MM.1S (cell line): ENCODE measurements at regions not wholly inside any gene's neighbourhood (a gene's known extent, or its start where the extent isn't known, plus 50 kb on each side); places are given as distances from the start of the nearest gene placed in this dataset.

ENCODE experiments used
- DNase-seq: peaks from one replicate; pipeline ENCODE4 v3.0.0-alpha.2; 2015
- H2AFZ ChIP-seq: fragments of 300-600 bp; sonication (generic); 2 replicates; pipeline ENCODE4 v1.6.0; 2016; ENCODE audit warnings: antibody characterized with exemption, low read length
- H3F3A ChIP-seq: fragments of 300-600 bp; sonication (generic); 2 replicates; pipeline ENCODE4 v1.6.1; 2016; ENCODE audit warnings: mild to moderate bottlenecking, antibody characterized with exemption, low read length, moderate library complexity, mixed read lengths; ENCODE audit not compliant: insufficient read depth
- H3K27ac ChIP-seq: fragments of 300-600 bp; sonication (generic); 2 replicates; pipeline ENCODE4 v1.5.1; 2016; ENCODE audit warnings: mild to moderate bottlenecking, low read length
- H3K27me3 ChIP-seq: fragments of 300-600 bp; sonication (generic); replicated peaks from 2 replicates; pipeline ENCODE4 v1.6.0; 2016; ENCODE audit warnings: low read length; ENCODE audit not compliant: insufficient read depth
- H3K36me3 ChIP-seq: fragments of 300-600 bp; sonication (generic); replicated peaks from 2 replicates; pipeline ENCODE4 v1.6.1; 2016; ENCODE audit warnings: mild to moderate bottlenecking, low read length, mixed read lengths; ENCODE audit not compliant: insufficient read depth
- H3K4me1 ChIP-seq: fragments of 300-600 bp; sonication (generic); 2 replicates; pipeline ENCODE4 v1.6.1; 2016; ENCODE audit warnings: low read length, mixed read lengths
- H3K4me2 ChIP-seq: fragments of 300-600 bp; sonication (generic); 2 replicates; pipeline ENCODE4 v1.6.0; 2016; ENCODE audit warnings: low read depth, low read length
- H3K4me3 ChIP-seq: fragments of 300-600 bp; sonication (generic); 2 replicates; pipeline ENCODE4 v1.5.1; 2016; ENCODE audit warnings: low read length, mixed read lengths
- H3K79me2 ChIP-seq: fragments of 300-600 bp; sonication (generic); 2 replicates; pipeline ENCODE4 v1.6.1; 2016; ENCODE audit warnings: mixed run types, low read length, mixed read lengths
- H3K9ac ChIP-seq: fragments of 300-600 bp; sonication (generic); 2 replicates; pipeline ENCODE4 v1.6.1; 2016; ENCODE audit warnings: low read length, mixed read lengths
- H3K9me2 ChIP-seq: fragments of 300-600 bp; sonication (generic); replicated peaks from 2 replicates; pipeline ENCODE4 v1.6.1; 2016; ENCODE audit warnings: mild to moderate bottlenecking, low read length, mixed read lengths; ENCODE audit not compliant: insufficient read depth
- H3K9me3 ChIP-seq: fragments of 300-600 bp; sonication (generic); replicated peaks from 2 replicates; pipeline ENCODE4 v1.6.1; 2016; ENCODE audit warnings: mild to moderate bottlenecking, low read length, mixed read lengths; ENCODE audit not compliant: insufficient read depth
- H4K20me1 ChIP-seq: fragments of 300-600 bp; sonication (generic); 2 replicates; pipeline ENCODE4 v1.6.1; 2016; ENCODE audit warnings: mild to moderate bottlenecking, low read length, moderate library complexity, mixed read lengths; ENCODE audit not compliant: insufficient read depth
- EZH2 ChIP-seq: fragments of 300-600 bp; sonication (generic); optimal IDR thresholded peaks from 2 replicates; pipeline ENCODE3; 2017; ENCODE audit warnings: low read depth, mild to moderate bottlenecking, antibody characterized with exemption, low read length, mixed read lengths
- EZH2phosphoT487 ChIP-seq: fragments of 300-600 bp; sonication (generic); IDR thresholded peaks from 2 replicates; pipeline ENCODE4 v1.6.1; 2018; ENCODE audit warnings: antibody characterized with exemption, low read length
- TF ChIP-seq, protein P1 (sequence below): fragments of 300-600 bp; sonication (generic); IDR thresholded peaks from 2 replicates; pipeline ENCODE4 v1.5.1; 2016; ENCODE audit warnings: antibody characterized with exemption, low read length, mixed read lengths

DNA sequence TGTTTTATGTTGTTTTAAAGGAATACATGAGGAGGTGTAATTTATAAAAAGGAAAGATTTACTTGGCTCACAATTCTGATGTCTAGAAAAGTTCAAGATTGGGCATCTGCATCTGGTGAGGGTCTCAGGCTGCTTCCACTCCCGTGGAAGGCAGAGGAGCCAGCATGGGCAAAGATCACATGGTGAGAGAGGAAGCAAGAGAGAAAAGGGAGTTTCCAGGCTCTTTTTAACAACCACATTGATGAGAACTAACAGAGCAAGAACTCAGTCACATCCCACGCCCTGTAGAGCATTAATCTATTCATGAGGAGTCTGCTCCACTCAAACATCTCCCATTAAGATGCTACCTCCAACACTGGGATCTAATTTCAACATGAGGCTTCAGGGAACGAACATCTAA, 1666.3 kb downstream of the HACE1 start:
- no peaks in the 10 kb centered on the region for H4K20me1 ChIP-seq
- no peak overlapping the region for H3K9ac ChIP-seq
- no peak overlapping the region for H3K4me2 ChIP-seq
- no peak for DNase-seq
- H3K4me3 ChIP-seq: no peak overlapping the region
- H3K4me1 ChIP-seq: no peaks in the 10 kb centered on the region
- H3F3A ChIP-seq: no peaks in the 10 kb centered on the region
- no peaks in the 10 kb centered on the region for H3K36me3 ChIP-seq
- no peaks in the 10 kb centered on the region for H3K9me3 ChIP-seq
- TF ChIP-seq, protein P1, sequence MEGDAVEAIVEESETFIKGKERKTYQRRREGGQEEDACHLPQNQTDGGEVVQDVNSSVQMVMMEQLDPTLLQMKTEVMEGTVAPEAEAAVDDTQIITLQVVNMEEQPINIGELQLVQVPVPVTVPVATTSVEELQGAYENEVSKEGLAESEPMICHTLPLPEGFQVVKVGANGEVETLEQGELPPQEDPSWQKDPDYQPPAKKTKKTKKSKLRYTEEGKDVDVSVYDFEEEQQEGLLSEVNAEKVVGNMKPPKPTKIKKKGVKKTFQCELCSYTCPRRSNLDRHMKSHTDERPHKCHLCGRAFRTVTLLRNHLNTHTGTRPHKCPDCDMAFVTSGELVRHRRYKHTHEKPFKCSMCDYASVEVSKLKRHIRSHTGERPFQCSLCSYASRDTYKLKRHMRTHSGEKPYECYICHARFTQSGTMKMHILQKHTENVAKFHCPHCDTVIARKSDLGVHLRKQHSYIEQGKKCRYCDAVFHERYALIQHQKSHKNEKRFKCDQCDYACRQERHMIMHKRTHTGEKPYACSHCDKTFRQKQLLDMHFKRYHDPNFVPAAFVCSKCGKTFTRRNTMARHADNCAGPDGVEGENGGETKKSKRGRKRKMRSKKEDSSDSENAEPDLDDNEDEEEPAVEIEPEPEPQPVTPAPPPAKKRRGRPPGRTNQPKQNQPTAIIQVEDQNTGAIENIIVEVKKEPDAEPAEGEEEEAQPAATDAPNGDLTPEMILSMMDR: no peak
- TF ChIP-seq EZH2phosphoT487: no peak
- TF ChIP-seq EZH2: no peak
- no peaks in the 10 kb centered on the region for H3K27me3 ChIP-seq
- H3K79me2 ChIP-seq: no peaks in the 10 kb centered on the region
- no peaks in the 10 kb centered on the region for H3K9me2 ChIP-seq
- no peak overlapping the region for H2AFZ ChIP-seq
- H3K27ac ChIP-seq: no peak overlapping the region

DNA sequence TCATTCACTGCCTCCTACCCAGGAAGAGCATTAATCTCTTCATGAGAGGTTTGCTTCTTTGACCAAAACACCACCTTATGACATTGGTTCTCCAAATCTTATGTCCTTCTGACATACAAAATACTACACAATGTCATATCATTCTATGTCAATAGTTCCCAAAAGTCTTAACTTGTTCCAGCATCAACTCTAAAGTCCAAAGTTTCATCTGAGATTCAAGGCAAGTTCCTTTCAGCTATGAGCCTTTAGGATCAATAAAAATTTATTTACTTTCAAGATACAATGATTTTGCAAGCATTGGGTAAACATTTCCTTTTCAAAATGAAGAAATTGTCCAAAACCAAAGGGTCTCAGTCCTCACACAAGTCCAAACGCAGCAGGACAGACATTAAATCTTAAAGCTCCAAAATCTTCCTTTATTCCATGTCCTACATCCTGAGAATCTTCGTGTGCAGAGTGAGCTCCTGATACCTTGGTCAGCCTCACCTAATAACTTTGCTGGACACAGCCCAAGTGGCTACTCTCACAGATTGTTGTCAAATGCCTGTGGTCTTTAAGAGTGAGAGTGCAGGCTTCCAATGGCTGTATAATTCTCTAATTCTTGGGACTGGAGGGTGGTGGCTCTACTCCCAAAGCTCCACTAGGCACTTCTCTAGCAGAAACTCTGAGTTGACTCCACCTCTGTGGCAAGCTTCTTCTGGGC, 1668.2 kb downstream of the HACE1 start:
- Histone ChIP-seq H3K27ac (no peak overlapping the region), H3K79me2 (no peaks in the 10 kb centered on the region), H3K27me3 (no peaks in the 10 kb centered on the region), H2AFZ (no peak overlapping the region), H3F3A (no peaks in the 10 kb centered on the region), H3K36me3 (no peaks in the 10 kb centered on the region), H3K9ac (no peak overlapping the region), H3K4me1 (no peaks in the 10 kb centered on the region), H3K4me3 (no peak overlapping the region), H3K9me3 (no peaks in the 10 kb centered on the region), H3K4me2 (no peak overlapping the region), H4K20me1 (no peaks in the 10 kb centered on the region), H3K9me2 (no peaks in the 10 kb centered on the region)
- TF ChIP-seq EZH2: no peak
- TF ChIP-seq, protein P1: no peak
- TF ChIP-seq EZH2phosphoT487: no peak
- DNase-seq: no peak

DNA sequence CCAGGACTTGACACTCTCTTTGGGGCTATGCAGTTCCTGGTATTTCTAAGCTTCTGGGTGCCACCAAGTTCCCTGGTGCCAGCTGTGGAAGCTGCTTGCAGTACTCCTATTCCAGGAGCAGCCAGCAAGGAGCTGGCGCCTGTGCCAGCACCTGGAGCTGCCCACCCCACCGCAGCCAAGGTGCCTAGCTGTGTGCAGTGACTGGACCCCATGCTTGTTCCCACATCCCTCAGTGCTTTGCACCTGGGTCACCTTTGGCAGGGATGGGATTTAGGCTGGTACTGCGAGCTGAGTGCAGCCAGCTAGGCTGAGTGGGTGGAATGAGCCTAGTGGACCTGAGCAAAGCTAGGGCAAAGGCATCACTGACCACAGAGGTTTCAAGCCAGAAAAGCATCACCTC, 1674.9 kb downstream of the HACE1 start:
- no peak for DNase-seq
- Histone ChIP-seq H3K27me3 (no peaks in the 10 kb centered on the region), H3F3A (no peaks in the 10 kb centered on the region), H4K20me1 (no peaks in the 10 kb centered on the region), H3K9ac (no peak overlapping the region), H3K4me2 (no peak overlapping the region), H3K79me2 (no peaks in the 10 kb centered on the region), H3K4me1 (no peaks in the 10 kb centered on the region), H3K9me3 (no peaks in the 10 kb centered on the region), H3K4me3 (no peak overlapping the region), H3K9me2 (no peaks in the 10 kb centered on the region), H2AFZ (no peak overlapping the region), H3K27ac (no peak overlapping the region), H3K36me3 (no peaks in the 10 kb centered on the region)
- TF ChIP-seq EZH2: no peak
- no peak for TF ChIP-seq EZH2phosphoT487
- TF ChIP-seq, protein P1: no peak
